ENCODE measurements at regions not wholly inside any gene's neighbourhood (a gene's known extent, or its start where the extent isn't known, plus 50 kb on each side); places are given as distances from the start of the nearest gene placed in this dataset.

- TF ChIP-seq CTCF (IDR thresholded peaks at IDR 0.05 in 2 of 3, conservative IDR thresholded peaks at IDR 0.05 in 1 of 3; ENCODE audit: borderline replicate concordance in 1 of 3, insufficient read depth in 1 of 3, low read depth in 2 of 3, low read length in 2 of 3) = no peak
- no peak for TF ChIP-seq TCF7L2 (IDR thresholded peaks at IDR 0.05; ENCODE audit: borderline replicate concordance, extremely low read depth, insufficient read depth, insufficient read length)
- TF ChIP-seq MAX (IDR thresholded peaks at IDR 0.05) = no peak
- TF ChIP-seq ATF3 (IDR thresholded peaks at IDR 0.05) = no peak
- no peak for TF ChIP-seq SIN3A (IDR thresholded peaks at IDR 0.05; ENCODE audit: low read depth)
- no peak for TF ChIP-seq POLR2A (IDR thresholded peaks at IDR 0.05; ENCODE audit: borderline replicate concordance, extremely low read depth, insufficient read depth, insufficient read length)
- no peak for TF ChIP-seq SP1 (IDR thresholded peaks at IDR 0.05; ENCODE audit: low read depth)
- TF ChIP-seq EZH2 (IDR thresholded peaks at IDR 0.05) = no peak
- no peak for TF ChIP-seq CEBPB (IDR thresholded peaks at IDR 0.05; ENCODE audit: low read depth)
- no peak for TF ChIP-seq POLR2AphosphoS5 (IDR thresholded peaks at IDR 0.05; ENCODE audit: low read depth, low read length)
- no peak for TF ChIP-seq YY1 (IDR thresholded peaks at IDR 0.05; ENCODE audit: extremely low read depth, insufficient replicate concordance, low read depth, low read length)
- no peak for TF ChIP-seq ZBTB33 (IDR thresholded peaks at IDR 0.05; ENCODE audit: extremely low read depth, insufficient replicate concordance, low read length)
Observed at GRCh38 chr5:74052441-74053221, 426.6 kb downstream of the ARHGEF28 start.
